SK-N-SH treated with all-trans-retinoic acid at 6 μM for 48 hours (cell line): ENCODE measurements at regions not wholly inside any gene's neighbourhood (a gene's known extent, or its start where the extent isn't known, plus 50 kb on each side); places are given as distances from the start of the nearest gene placed in this dataset.

ENCODE experiments used
- ARNTL ChIP-seq: fragments of 450-650 bp; formaldehyde crosslinking; IDR thresholded peaks from 2 replicates; pipeline ENCODE4 v1.5.0; 2020; ENCODE audit warnings: low read depth, mild to moderate bottlenecking, moderate library complexity, borderline replicate concordance
- GLIS3 ChIP-seq: fragments of 250-450 bp; sonication (Bioruptor Pico); IDR thresholded peaks from 2 replicates; pipeline ENCODE4 v1.5.0; 2020; ENCODE audit warnings: mild to moderate bottlenecking, moderate library complexity
- OSR1 ChIP-seq: fragments of 250-450 bp; sonication (Bioruptor Pico); IDR thresholded peaks from 2 replicates; pipeline ENCODE4 v1.8.0; 2022; ENCODE audit warnings: moderate library complexity, mild to moderate bottlenecking, inconsistent platforms
- PATZ1 ChIP-seq: fragments of 250-450 bp; sonication (Bioruptor Pico); IDR thresholded peaks from 2 replicates; pipeline ENCODE4 v1.8.0; 2020; ENCODE audit warnings: mild to moderate bottlenecking, moderate library complexity, borderline replicate concordance
- RARB ChIP-seq: fragments of 250-450 bp; sonication (Bioruptor Pico); IDR thresholded peaks from 2 replicates; pipeline ENCODE4 v1.8.0; 2021; ENCODE audit warnings: mild to moderate bottlenecking, moderate library complexity
- SNAI2 ChIP-seq: fragments of 250-450 bp; sonication (Bioruptor Pico); IDR thresholded peaks from 2 replicates; pipeline ENCODE4 v1.5.0; 2020; ENCODE audit warnings: mild to moderate bottlenecking, moderate library complexity
- TCF4 ChIP-seq: fragments of 250-450 bp; sonication (Bioruptor Pico); IDR thresholded peaks from 2 replicates; pipeline ENCODE4 v1.8.0; 2021; ENCODE audit warnings: mild to moderate bottlenecking, moderate library complexity, borderline replicate concordance
- TSHZ2 ChIP-seq: fragments of 250-450 bp; sonication (Bioruptor Pico); IDR thresholded peaks from 2 replicates; pipeline ENCODE4 v1.5.0; 2020; ENCODE audit warnings: mild to moderate bottlenecking, moderate library complexity
- ZC3H10 ChIP-seq: fragments of 250-450 bp; sonication (Bioruptor Pico); IDR thresholded peaks from 2 replicates; pipeline ENCODE4 v1.5.1; 2021; ENCODE audit warnings: mild to moderate bottlenecking, moderate library complexity
- ZFP3 ChIP-seq: fragments of 250-450 bp; sonication (Bioruptor Pico); IDR thresholded peaks from 2 replicates; pipeline ENCODE4 v1.5.0; 2020; ENCODE audit warnings: mild to moderate bottlenecking, moderate library complexity
- ZFP30 ChIP-seq: fragments of 450-650 bp; formaldehyde crosslinking; IDR thresholded peaks from 2 replicates; pipeline ENCODE4 v1.5.0; 2022; ENCODE audit warnings: mild to moderate bottlenecking, moderate library complexity
- ZNF8 ChIP-seq: fragments of 450-650 bp; formaldehyde crosslinking; IDR thresholded peaks from 2 replicates; pipeline ENCODE4 v1.5.0; 2020; ENCODE audit warnings: mild to moderate bottlenecking, moderate library complexity

- TF ChIP-seq RARB (no peak), PATZ1 (CRISPR knock-in tag) (no peak), ZNF8 (no peak), TCF4 (CRISPR knock-in tag) (no peak), ARNTL (no peak), TSHZ2 (no peak), SNAI2 (CRISPR knock-in tag) (no peak), OSR1 (CRISPR knock-in tag) (no peak), ZFP30 (no peak), ZC3H10 (CRISPR knock-in tag) (no peak), ZFP3 (no peak), GLIS3 (CRISPR knock-in tag) (no peak)
These were observed 928.5 kb upstream of the ROBO1 start for GRCh38 chr3:80696280-80696679.
